ENCODE measurements at regions not wholly inside any gene's neighbourhood (a gene's known extent, or its start where the extent isn't known, plus 50 kb on each side); places are given as distances from the start of the nearest gene placed in this dataset.

DNA sequence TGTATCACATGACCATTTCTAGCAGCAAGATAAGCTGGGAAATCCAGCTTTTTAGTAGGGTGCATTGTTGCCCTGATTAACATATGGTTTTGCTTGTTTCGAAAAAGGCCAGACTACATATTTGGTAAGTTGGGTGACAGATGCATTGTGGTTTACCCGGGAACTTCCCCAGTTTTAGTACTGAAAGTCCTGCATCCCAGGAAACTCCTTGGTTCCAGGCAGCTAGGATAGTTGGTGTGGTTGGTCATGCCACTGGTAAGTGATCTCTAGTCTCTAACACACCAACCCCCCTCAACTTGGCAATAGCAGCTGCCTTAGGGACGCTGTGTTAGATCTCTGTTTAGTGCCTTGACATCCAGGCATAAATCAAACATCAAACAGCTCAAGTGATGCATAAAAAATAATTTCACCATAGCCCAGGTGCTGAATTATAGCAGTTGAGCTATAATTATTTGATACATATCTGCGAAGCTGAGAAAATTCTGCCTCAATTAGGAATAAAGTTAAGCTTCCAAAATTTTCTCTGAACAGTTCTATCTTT lies 216.5 kb downstream of the TFAP2C start:
- H3K4me3 Mint-ChIP-seq: no peak overlapping the region
- no peaks in the 10 kb centered on the region for H3K4me1 Mint-ChIP-seq
- H3K27me3 Mint-ChIP-seq: peaks cover 12% of the 10 kb centered on the region
- DNase-seq (no peak), ATAC-seq (no peak)
- no peaks in the 10 kb centered on the region for H3K9me3 ChIP-seq (ENCODE audit: control insufficient read depth, low read length, poor library complexity, severe bottlenecking)
- H3K36me3 Mint-ChIP-seq (ENCODE audit: low read depth): no peaks in the 10 kb centered on the region
- H3K27ac Mint-ChIP-seq: no peak overlapping the region

- no peak overlapping the region for H3K27ac Mint-ChIP-seq
- H3K4me3 Mint-ChIP-seq: no peak overlapping the region
- no peaks in the 10 kb centered on the region for H3K4me1 Mint-ChIP-seq
- DNase-seq: no peak
- no peaks in the 10 kb centered on the region for H3K36me3 Mint-ChIP-seq (ENCODE audit: low read depth)
- no peak for ATAC-seq
- no peaks in the 10 kb centered on the region for H3K9me3 ChIP-seq (ENCODE audit: control insufficient read depth, low read length, poor library complexity, severe bottlenecking)
- peaks cover 12% of the 10 kb centered on the region for H3K27me3 Mint-ChIP-seq
These were observed 219.5 kb downstream of the TFAP2C start for GRCh38 chr20:56848561-56848960.

GRCh38 chr20:56851552-56851951 lies 222.4 kb downstream of the TFAP2C start:
- DNase-seq (no peak), ATAC-seq (no peak)
- no peaks in the 10 kb centered on the region for H3K4me1 Mint-ChIP-seq
- no peaks in the 10 kb centered on the region for H3K9me3 ChIP-seq (ENCODE audit: control insufficient read depth, low read length, poor library complexity, severe bottlenecking)
- no peak overlapping the region for H3K27ac Mint-ChIP-seq
- no peak overlapping the region for H3K4me3 Mint-ChIP-seq
- H3K36me3 Mint-ChIP-seq (ENCODE audit: low read depth): no peaks in the 10 kb centered on the region
- H3K27me3 Mint-ChIP-seq: peaks cover 6% of the 10 kb centered on the region

DNA sequence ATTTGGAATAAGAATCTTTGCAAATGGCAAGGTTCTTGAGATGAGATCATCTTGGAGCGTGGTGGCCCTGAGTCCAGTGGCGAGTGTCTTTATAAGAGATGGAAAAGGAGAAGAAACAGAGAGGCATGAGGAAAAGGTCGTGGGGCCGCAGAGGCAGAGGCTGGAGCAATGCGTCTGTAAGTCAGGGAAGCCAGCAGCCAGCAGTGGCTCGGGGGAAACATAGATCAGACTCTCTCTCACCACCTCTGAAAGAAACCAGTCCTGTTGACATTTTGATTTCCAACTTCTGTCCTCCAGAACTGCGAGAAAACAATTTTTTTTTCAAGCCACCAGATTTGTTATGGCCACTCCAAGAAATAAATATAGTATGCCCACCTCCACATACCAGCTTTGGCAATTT lies 226.6 kb downstream of the TFAP2C start:
- H3K4me1 Mint-ChIP-seq: no peaks in the 10 kb centered on the region
- DNase-seq (no peak), ATAC-seq (no peak)
- H3K4me3 Mint-ChIP-seq: no peak overlapping the region
- peaks cover 4% of the 10 kb centered on the region for H3K27me3 Mint-ChIP-seq
- H3K27ac Mint-ChIP-seq: no peak overlapping the region
- no peaks in the 10 kb centered on the region for H3K36me3 Mint-ChIP-seq (ENCODE audit: low read depth)
- no peaks in the 10 kb centered on the region for H3K9me3 ChIP-seq (ENCODE audit: control insufficient read depth, low read length, poor library complexity, severe bottlenecking)

- no peak for DNase-seq
- no peaks in the 10 kb centered on the region for H3K36me3 Mint-ChIP-seq (ENCODE audit: low read depth)
- H3K9me3 ChIP-seq (ENCODE audit: control insufficient read depth, low read length, poor library complexity, severe bottlenecking): no peaks in the 10 kb centered on the region
- no peak for ATAC-seq
- peaks cover 22% of the 10 kb centered on the region for H3K27me3 Mint-ChIP-seq
- H3K27ac Mint-ChIP-seq: no peak overlapping the region
- no peaks in the 10 kb centered on the region for H3K4me1 Mint-ChIP-seq
- no peak overlapping the region for H3K4me3 Mint-ChIP-seq
These were observed 228.8 kb downstream of the TFAP2C start for GRCh38 chr20:56857950-56858349.

DNA sequence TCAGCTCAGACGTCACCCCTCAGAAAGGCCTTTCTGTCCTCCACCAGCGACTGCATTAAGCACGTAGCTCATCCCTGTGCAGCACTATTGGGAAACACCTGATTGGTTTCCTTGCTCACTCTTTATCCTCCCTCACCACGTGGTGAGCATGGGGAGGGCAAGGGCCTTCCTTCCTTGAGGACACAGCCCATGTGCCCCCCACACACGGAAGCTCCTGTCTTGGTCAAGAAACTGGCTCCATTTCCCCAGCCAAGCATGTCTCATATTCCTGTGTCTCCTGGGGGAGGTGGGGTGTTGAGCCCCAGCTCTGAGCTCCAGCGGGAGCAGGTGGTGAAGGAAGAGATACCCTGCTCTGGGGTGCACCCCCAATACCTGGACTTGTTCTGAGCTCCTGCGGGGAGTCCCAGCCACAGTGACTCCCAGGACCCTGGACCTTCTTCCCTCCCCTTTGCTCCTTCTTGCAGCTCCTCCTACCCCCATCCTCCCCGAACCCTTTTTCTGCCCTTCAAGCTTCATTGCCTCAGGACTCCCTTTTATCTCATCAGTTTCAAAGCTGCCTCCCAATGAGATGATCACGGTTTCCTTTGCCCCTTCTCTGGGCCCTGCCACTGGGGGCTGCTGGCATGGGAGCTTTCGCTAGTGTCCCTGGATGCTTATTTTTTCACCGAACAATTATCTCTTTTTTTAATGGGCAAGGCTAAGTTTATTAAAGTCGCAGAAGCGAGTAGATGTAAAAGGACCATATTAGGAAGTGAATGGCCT lies 230.1 kb downstream of the TFAP2C start:
- ATAC-seq (no peak), DNase-seq (no peak)
- no peaks in the 10 kb centered on the region for H3K9me3 ChIP-seq (ENCODE audit: control insufficient read depth, low read length, poor library complexity, severe bottlenecking)
- no peaks in the 10 kb centered on the region for H3K4me1 Mint-ChIP-seq
- H3K27ac Mint-ChIP-seq: no peak overlapping the region
- no peaks in the 10 kb centered on the region for H3K36me3 Mint-ChIP-seq (ENCODE audit: low read depth)
- H3K4me3 Mint-ChIP-seq: no peak overlapping the region
- peaks cover 33% of the 10 kb centered on the region for H3K27me3 Mint-ChIP-seq

DNA sequence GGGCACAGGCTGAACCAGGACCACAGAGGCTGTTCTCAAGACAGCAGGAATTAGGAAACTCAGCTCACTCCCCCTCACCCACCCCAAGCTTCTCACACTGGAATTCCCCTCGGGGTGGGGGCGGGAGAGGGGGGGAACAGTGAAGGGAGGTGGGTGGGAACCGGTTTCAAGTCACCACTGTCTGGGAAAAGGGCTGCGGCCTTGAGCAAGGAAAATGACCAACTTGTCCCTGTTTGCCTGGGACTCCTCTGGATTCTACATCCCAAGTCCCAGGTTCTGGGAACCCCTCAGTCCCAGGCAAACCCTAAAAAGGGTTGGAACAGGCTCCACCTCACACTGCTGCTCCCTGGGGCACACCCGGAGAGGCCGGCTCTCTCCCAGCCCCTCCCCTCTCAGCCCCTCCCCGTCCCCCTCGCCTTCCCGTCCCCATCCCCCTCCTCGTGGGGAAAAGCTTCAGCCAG lies 230.7 kb downstream of the TFAP2C start:
- ATAC-seq: no peak
- no peak for DNase-seq
- H3K36me3 Mint-ChIP-seq (ENCODE audit: low read depth): no peaks in the 10 kb centered on the region
- no peaks in the 10 kb centered on the region for H3K4me1 Mint-ChIP-seq
- no peak overlapping the region for H3K27ac Mint-ChIP-seq
- peaks cover 38% of the 10 kb centered on the region for H3K27me3 Mint-ChIP-seq
- no peaks in the 10 kb centered on the region for H3K9me3 ChIP-seq (ENCODE audit: control insufficient read depth, low read length, poor library complexity, severe bottlenecking)
- no peak overlapping the region for H3K4me3 Mint-ChIP-seq

GRCh38 chr20:56860413-56860812 lies 231.3 kb downstream of the TFAP2C start:
- ATAC-seq (no peak), DNase-seq (no peak)
- H3K27me3 Mint-ChIP-seq: peaks cover 38% of the 10 kb centered on the region
- H3K9me3 ChIP-seq (ENCODE audit: control insufficient read depth, low read length, poor library complexity, severe bottlenecking): no peaks in the 10 kb centered on the region
- no peak overlapping the region for H3K4me3 Mint-ChIP-seq
- H3K27ac Mint-ChIP-seq: no peak overlapping the region
- H3K4me1 Mint-ChIP-seq: no peaks in the 10 kb centered on the region
- H3K36me3 Mint-ChIP-seq (ENCODE audit: low read depth): no peaks in the 10 kb centered on the region

DNA sequence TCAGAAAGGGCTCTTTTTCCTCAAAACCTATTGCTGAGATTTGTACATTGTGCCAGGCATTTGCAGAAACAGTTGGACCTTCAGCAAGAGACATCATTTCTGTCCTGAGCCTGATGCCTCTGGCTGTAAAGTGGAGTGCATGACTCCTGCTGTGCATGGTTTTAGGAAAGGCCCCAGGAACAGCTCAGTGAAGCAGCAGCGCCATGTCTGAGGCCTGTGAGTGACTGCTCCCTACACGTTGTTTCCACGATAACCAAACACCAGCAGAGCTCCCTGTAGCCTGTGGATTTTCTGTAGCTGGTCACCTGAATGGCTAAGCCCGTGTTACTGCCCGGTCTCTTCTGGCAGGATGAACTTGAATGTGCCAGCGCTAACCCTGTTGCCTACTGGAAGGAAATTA lies 232.5 kb downstream of the TFAP2C start:
- Mint-ChIP-seq H3K27me3 (peaks cover 38% of the 10 kb centered on the region), H3K27ac (no peak overlapping the region), H3K4me1 (no peaks in the 10 kb centered on the region), H3K4me3 (no peak overlapping the region), H3K36me3 (ENCODE audit: low read depth) (no peaks in the 10 kb centered on the region)
- ATAC-seq (no peak), DNase-seq (no peak)
- no peaks in the 10 kb centered on the region for H3K9me3 ChIP-seq (ENCODE audit: control insufficient read depth, low read length, poor library complexity, severe bottlenecking)

DNA sequence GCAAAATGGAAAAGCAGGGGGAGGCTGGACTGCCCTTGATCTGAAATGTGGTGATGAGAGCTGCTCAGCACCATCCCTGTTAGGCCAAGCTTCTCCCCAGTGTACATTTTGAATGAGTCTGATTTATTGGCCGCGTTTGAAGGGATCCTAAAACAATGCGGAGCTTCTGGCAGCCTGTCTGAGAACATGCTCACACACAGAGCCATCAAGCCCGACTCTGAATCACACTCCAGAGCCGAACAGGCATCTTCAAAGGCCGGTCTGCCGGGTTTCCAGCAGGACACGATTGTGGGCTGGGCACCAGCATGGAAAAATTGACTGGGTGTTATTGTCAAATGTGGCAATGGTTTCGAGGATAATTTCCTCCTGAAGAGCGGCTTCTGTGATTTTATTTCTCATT lies 235.9 kb downstream of the TFAP2C start:
- Mint-ChIP-seq H3K4me1 (no peaks in the 10 kb centered on the region), H3K27me3 (peaks cover 38% of the 10 kb centered on the region), H3K36me3 (ENCODE audit: low read depth) (no peaks in the 10 kb centered on the region), H3K4me3 (no peak overlapping the region), H3K27ac (no peak overlapping the region)
- H3K9me3 ChIP-seq (ENCODE audit: control insufficient read depth, low read length, poor library complexity, severe bottlenecking): no peaks in the 10 kb centered on the region
- ATAC-seq: no peak
- DNase-seq: no peak

DNA sequence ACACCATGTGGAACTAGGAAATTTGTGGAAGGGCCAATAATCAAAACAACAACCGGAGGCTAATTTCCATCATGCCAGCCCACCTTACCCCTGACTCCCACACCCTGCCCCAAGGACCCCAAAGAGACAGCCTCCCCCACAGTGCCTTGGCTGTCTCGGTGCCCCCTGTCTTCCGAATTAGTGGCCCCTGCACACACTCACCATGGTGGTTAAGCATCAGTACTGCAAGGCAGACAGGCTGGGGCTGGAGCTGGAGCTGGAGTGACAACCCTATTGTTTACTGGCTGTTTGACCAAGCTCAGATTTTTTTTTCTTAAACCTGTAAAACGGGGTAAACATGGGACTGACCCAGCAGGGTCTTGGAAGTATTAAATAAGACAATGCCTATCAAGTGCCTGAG lies 238.0 kb downstream of the TFAP2C start:
- H3K36me3 Mint-ChIP-seq (ENCODE audit: low read depth): no peaks in the 10 kb centered on the region
- H3K27me3 Mint-ChIP-seq: peaks cover 27% of the 10 kb centered on the region
- no peak for ATAC-seq
- DNase-seq: no peak
- H3K4me3 Mint-ChIP-seq: no peak overlapping the region
- no peak overlapping the region for H3K27ac Mint-ChIP-seq
- H3K4me1 Mint-ChIP-seq: no peaks in the 10 kb centered on the region
- H3K9me3 ChIP-seq (ENCODE audit: control insufficient read depth, low read length, poor library complexity, severe bottlenecking): no peaks in the 10 kb centered on the region

DNA sequence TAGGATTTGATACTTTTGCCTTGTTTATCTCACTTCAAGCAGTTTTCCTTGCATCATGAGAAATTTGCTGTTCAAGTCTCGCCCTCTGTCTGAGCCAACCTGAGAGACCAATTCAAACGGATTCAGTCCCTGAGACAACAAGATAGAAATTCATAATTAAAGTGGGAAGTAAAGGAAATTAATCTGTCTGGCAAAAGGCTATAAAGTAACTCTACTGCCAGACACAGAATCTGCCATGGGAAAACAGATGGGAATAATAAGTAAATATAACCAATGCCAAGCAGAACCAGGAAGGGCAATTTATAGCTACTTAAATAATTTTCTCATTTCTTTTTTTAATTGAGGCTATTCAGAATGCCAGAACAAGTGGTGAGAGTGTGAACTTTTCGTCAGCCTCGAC lies 239.6 kb downstream of the TFAP2C start:
- Mint-ChIP-seq H3K27me3 (peaks cover 15% of the 10 kb centered on the region), H3K36me3 (ENCODE audit: low read depth) (no peaks in the 10 kb centered on the region), H3K4me3 (no peak overlapping the region), H3K27ac (no peak overlapping the region), H3K4me1 (no peaks in the 10 kb centered on the region)
- ATAC-seq: no peak
- DNase-seq: no peak
- no peaks in the 10 kb centered on the region for H3K9me3 ChIP-seq (ENCODE audit: control insufficient read depth, low read length, poor library complexity, severe bottlenecking)

DNA sequence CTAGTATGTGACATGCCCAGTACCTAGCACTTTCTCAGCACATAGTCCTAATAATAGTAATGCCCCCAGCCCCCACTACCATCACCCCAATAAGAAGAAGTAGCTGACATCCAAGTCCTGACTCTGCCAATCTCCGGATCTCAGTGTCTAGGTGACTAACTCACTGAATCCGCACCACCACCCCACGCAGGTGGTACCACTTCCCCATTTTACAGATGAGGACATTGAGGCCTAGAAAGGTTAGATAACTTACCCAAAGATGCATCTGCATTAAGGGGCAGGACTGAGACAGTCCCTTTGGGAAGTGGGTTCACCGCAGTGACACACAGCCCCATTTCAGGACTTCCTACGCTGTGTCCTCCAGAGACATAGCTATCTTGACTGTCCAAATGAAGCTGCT lies 241.2 kb downstream of the TFAP2C start:
- no peak for ATAC-seq
- H3K27me3 Mint-ChIP-seq: peaks cover 5% of the 10 kb centered on the region

GRCh38 chr20:56871691-56872090 lies 242.6 kb downstream of the TFAP2C start:
- Mint-ChIP-seq H3K4me1 (no peaks in the 10 kb centered on the region), H3K27me3 (peaks cover 5% of the 10 kb centered on the region), H3K36me3 (ENCODE audit: low read depth) (no peaks in the 10 kb centered on the region), H3K27ac (no peak overlapping the region), H3K4me3 (no peak overlapping the region)
- DNase-seq (no peak), ATAC-seq (no peak)
- no peaks in the 10 kb centered on the region for H3K9me3 ChIP-seq (ENCODE audit: control insufficient read depth, low read length, poor library complexity, severe bottlenecking)

More for the DNA sequence above, 241.2 kb downstream of the TFAP2C start:
- Mint-ChIP-seq H3K4me1 (no peaks in the 10 kb centered on the region), H3K4me3 (no peak overlapping the region), H3K36me3 (ENCODE audit: low read depth) (no peaks in the 10 kb centered on the region), H3K27ac (no peak overlapping the region)
- DNase-seq: no peak
- H3K9me3 ChIP-seq (ENCODE audit: control insufficient read depth, low read length, poor library complexity, severe bottlenecking): no peaks in the 10 kb centered on the region

All from T-helper 17 cell (primary cell).